ENCODE measurements at regions not wholly inside any gene's neighbourhood (a gene's known extent, or its start where the extent isn't known, plus 50 kb on each side); places are given as distances from the start of the nearest gene placed in this dataset.
A peak's percentile ranks its signal among the peaks of the same experiment; 100 is the strongest.

DNA sequence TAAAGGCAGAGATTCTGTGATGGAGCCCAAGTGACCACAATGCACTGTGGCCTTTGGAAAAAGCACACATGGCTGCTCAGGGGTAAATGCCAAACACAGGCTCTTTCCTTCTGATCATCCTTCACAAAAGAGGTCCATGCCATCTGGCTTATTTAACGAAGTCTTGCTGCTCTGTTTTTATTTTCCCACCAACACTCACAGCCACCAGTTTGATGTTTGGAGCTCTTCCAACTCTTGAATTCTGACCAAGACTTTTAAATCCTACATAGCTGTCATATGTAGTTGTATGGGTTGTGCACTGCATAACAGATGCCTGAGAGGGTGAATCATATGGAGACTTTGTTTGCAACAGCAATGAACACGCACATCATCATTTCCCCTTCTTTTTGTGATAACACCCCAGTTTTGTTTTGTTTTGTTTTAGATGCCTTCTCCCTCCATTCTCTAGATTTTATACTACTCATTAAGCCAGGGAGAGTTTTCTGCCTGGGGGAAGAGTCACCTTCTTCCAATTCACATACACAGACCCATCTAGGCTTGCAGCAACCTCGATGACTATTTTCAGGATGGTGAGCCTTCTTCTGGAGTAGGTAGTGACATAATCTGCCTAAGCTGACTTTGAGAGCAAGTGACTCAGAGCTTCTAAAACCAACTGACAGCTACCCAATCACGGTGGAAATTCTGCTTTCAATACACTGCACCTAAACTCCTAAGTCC, 145.2 kb upstream of the WSCD2 start:
- peak; percentile 44 to 88 for DNase-seq

DNA sequence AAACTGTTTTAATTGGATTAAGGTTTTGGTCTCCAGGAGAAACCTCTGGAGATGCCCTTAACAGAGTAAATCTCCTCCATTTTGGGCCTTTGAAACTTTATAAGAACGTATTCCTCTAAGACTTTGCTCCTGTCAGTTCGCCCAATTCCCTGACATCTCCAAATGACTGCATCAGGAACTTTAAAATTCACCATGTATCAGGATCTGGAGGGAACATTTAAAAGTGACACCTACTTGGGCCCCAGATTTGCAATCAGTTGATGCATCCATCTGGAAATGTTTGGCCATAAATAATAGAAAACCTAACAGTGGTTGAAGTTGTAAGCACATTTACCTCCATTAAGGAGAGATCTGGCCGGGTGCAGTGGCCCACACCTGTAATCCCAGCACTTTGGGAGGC, 144.1 kb upstream of the WSCD2 start:
- peak in 1 of 2 experiments; percentile 25 for DNase-seq

DNA sequence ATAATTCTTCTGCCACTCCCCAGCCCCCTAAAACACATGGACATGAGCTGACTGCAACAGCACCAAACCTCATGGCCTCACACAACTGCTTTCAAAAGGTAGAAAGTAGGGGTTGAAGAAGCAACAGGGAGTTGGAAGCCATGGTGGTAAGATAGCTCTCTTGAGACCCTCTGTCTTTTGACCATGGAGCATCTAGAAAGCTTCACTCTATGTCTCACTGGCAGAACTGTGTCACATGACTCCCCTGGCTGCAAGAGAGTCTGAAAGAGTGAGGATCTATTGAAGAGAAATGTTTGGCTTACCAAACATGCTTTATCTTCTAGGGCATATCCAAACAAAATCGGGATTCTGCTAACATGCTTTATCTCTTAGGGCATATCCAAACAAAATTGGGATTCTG, 142.9 kb upstream of the WSCD2 start:
- no peak for DNase-seq

DNA sequence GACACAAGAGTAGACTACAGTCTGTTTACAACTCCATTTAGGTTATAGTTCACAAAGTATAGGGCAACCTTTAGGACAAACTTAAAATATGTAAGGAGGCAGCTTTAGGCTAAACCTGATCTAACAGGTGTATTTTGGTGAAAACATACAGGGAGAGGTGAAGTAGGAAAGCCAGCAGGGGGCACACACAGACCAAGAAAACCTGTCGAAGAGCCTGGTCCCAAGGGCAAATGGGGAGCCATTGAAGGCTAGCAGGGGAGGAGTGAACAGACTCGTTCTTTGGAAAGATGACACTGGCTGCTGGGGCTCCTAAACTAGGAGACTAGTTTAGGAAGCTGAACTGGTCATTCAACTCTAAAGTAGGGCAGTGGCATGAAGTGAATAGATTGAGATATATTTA, 138.8 kb upstream of the WSCD2 start:
- peak; percentile 75 to 78 for DNase-seq

DNA sequence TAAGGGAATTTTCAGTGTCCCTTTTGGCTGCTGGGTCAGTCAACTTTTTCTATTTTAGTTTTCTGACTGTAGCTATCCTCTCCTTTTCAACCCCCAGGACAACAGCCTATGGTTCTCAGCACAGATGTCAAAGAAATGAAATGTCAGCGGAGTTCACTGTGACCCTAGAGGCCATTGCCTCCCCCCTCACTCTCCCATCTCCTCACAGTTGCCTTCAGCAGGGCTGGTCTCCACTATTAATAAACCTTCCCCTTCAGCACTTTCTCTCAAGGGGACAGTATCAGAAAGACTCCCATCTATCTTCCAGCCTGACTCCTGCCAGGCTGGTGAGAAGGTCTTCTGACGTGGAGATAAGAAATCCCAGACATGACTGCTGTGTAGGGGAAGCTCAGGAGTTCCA, 137.1 kb upstream of the WSCD2 start:
- no peak for DNase-seq

DNA sequence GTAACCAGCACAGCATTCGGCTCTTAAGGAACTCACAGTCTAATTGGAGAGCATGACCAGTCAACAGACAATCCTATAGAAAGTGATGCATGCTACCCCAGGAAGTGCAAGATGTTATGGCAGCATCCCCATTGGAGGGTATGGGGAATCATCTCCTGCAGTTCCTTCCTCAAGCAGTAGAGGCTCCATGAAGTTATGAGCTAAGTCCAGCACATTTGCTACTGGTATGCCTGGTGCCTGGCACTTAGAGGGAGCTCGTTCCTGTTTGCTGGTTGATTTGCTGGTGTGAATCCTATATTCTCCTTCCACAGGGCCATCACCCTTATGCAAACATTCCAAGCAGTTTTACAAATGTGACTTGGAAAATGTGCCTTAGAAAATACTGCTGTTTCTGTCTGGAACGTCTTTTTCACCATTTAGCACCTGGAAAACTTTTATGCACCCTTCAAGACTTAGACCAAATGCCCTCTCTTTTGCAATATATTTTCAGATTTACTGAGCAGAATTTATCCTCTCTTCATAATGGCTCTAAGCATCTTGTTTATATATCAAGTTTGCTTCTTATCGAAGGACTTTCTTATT, 136.1 kb upstream of the WSCD2 start:
- DNase-seq: peak; percentile 47 to 80

DNA sequence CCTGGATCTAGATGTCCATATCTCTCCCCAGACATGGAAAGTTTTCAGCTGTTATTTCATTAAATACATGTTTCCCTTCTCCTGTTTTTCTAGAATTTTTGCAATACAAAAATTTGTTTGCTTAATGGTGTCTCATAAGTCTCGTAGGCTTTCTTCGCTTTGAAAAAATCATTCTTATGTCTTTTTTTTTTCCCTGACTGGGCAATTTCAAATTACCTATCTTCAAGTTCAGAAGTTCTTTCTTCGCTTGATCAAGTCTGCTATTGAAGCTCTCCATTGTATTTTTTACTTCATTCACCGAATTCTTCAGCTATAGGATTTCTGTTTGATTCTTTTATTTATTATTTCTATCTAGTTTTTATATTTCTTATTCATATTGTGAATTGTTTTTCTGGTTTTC, 130.2 kb upstream of the WSCD2 start:
- DNase-seq: no peak

DNA sequence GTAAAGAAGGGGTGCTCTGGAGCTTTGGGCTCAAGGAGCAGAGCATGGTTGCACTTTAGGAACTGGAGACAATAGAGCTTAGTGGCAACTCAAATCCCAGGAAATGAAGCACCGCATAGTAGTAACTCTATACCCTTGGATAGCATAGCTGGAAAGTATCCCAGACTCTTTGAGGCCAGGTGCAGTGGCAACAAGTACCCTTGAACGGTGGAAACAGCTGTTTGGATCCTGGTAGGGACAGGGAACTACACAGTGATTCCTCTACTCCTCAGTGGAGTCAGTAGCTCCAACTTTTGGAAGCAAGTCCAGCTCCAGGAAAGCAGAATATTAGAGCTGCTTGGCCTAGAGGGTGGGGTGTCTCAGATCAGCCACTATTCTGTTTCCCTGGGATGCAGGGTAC, 129.0 kb upstream of the WSCD2 start:
- peak; percentile 88 to 96 for DNase-seq

DNA sequence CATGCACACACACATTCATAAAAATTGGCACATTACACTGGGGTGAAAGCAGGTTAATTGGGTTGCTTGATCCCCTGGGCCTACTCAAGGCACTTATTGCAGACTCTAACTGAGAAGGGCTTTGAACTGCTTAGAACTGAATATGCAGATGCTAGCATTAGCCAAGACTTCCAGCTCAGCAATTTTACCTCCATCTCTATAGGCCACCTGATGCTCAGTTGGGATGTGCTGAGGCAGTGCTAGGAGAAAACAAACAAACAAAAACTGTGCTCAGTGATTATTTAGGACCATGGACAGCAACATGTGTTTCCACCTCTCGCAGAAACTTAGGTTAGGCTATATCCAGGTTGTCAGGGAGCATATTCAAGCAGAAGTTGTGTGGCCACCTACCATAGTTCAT, 124.8 kb upstream of the WSCD2 start:
- DNase-seq: peak; percentile 20 to 58

DNA sequence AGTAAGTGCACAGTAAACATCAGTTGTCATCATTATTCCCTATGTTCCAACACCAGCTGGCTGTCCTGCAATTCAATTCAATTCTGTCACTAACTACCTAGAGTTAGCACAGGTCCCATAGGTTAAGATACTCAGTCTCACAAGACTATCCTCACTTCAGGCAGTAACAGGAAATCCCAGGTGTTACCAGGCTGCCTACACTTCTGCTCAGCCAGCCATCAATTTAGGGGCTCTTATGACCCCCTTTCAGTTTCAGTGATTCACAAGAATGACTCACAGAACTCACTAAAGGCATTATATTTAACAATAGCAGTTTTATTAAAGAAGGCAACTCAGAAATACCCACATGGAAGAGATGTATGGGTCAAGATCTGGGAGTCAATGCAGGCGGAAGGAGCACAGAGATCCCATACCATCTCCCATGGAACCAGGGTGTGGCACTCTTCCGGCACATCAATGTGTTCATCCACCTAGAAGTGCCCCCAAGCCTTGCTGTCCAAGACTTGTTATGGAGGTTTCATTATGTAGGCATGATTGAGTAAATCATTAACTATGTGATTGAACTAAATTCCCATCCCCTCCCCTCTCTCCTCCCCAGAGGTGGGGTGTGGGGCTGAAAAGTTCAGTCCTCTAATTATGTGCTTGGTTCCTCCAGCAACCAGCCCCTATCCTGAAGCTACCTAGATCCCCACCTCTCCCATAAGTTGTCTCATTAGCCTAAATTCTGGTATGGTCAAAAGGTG, 120.8 kb upstream of the WSCD2 start:
- DNase-seq: no peak

DNA sequence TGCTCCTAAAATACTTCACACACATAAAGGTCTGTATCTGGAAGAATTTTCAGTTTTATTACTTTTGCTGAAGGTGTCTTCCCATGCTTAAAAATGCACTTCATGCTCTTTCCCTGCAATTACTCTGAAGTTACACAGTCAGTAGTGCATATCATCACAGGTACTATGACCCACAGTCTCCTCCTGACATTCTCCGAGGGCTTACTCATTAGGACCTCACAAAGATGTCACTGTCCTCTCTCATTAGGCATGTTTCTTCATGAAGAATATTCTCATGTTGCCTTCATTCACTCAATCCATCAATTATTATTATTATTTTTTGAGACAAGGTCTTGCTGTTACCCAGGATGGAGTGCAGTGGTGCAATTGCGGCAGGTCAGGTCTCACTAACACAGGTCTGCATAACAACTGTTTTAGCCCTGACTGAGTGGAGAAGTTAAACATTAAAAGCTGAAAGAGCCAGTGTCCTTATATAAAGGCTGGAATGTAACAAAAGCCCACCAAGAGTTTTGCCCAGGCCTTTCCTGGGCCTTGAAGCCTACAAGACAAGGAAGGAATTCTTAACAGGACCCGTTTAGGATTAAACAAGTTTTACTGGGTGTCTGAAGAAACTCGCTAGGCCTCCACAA, 119.5 kb upstream of the WSCD2 start:
- no peak for DNase-seq

DNA sequence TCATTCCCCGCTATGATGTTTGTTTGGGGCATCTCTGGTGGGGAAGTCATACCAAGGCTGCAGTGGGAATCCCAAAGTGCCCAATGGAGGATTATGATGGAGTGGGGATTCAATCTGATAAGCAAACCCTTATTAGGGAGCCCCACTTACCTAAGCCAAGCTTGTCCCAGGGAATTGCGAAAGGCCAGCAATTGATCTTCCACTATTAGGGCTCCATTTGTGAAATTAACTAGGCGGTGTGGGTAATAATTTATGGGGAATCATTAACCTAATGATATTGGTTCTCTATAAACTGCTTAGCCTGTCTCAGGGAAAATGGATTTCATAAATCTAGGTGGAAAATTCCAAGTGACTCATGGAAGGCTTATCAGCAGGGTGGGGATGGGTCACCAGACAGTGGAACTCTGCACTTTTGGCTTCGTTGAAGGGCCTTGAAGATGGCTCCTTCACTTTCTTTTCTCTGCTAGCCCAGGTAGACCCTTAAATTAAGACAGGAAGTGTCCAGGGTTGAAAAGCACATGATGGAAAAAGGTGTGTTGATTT, 113.0 kb upstream of the WSCD2 start:
- DNase-seq: no peak

DNA sequence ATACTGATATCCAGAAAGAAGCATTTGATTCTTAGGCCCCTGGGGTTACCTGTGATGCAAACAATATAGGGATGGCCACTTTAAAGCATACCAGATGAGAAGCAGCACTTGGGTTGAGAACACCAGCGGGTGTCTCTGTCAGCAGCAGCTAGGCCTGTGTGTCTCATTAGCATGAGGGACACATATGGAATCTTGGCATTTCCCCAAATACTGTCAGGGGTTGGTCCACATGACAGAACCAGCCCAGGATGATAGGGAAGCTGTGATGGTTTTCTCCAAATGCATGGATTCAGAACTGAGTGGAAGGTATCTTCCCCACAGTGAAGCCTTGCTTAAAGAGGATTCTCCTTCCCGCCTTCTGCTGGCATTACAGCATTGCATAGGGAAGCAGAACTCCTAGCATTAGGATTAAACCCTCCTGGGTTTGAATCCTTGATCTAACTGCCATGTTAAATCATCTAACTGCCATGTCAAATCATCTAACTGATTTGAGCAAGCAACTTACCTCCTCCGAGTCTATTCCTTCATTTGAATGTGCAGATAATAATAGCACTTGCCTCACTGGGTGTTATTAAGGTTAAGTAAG, 111.5 kb upstream of the WSCD2 start:
- DNase-seq: peak in 1 of 2 experiments; percentile 18

DNA sequence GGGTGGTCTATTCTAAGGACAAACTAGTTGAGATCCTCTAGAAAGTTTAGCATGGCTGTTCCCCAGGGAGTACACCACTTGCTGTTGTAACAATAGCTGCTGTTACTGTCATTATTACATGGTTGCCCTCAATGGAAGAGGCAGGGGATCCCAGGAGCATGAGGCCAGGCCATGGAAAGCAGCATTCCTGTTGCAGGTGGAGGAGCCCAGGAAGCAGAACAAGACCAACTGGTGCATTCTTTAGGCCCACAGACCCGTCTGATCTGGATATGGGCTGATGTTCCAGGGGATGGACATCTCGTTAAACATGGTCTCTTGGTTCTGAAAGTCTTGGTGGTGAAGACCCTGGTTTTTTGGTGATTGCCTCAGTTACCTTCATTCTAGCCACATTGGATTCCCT, 109.2 kb upstream of the WSCD2 start:
- no peak for DNase-seq

DNA sequence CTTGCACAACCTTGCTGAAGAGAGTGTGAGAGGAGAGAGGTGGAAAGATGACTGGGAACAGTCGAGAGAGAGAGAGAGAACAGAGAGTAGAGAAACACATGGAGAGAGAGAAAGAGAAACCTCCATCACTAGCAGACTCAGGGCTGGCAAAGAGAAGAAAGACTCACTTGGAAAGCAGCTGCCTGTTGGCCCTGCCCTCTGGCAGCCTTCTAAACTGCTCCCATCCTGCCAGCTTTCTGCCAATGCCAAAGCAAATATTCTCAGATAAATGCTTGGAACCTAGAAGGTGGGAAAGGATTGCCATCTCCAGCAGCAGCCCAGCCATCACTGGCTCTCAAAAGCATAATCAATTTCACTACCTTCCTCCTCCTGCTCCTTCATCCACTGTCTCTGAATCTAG, 107.9 kb upstream of the WSCD2 start:
- DNase-seq: no peak

DNA sequence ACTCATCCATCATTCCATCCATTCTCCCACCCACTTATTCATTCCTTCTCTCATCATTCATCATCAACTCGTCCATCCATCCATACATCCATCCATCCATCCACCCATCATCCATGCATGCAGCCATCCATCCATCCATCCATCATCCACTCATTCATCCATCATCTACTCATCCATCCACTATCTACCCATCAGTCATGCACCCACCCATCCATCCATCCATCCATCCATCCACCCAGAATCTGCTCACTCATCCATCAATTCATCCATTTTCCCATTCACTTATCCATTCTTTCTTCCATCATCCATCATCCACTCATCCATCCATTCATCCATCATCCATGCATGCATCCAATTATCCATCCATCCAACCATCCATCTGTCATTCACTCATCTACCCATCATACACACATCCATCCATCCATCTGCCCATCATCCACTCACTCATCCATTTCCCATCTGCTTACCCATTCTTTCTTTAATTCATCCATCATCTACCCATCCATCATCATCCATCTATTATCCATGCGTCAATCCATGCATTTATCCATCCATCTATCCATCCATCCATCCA, 107.1 kb upstream of the WSCD2 start:
- no peak for DNase-seq

DNA sequence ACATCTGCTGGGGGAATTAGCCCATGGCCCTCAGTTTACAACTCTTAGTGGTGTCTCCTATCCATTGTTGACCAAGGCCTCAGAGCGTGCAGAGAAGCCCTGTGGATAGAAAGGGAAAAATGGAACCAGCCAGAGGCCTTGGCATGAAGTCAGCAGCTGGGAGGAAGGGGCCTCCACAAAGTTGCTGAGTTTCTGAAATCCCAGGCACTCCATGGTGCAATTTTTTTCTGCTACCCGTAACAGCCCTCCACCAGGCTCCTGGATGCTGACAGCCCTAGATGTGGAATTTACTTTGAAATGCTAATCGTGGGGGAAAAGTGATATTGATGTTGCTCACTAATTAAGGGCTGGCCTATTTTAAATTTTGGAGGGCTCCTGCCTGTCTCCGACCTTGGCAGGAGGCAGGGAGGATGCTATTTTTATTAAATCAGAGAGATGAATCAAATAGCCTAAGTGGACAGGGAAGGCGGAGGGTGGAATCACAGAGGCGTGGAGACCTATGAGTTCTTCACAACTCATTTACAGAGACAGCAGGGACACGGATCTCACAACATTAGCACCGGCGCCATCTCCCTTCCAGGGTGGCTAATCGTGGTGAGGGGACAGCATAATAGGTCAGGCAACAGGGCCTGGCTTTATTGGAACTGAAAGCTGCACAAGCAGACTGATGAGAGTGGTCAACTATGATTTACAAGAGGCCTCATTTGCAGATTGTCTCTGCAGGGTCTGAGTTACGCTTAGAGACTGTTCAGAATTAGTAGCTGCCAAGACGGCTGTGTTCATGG, 99.8 kb upstream of the WSCD2 start:
- no peak for DNase-seq

DNA sequence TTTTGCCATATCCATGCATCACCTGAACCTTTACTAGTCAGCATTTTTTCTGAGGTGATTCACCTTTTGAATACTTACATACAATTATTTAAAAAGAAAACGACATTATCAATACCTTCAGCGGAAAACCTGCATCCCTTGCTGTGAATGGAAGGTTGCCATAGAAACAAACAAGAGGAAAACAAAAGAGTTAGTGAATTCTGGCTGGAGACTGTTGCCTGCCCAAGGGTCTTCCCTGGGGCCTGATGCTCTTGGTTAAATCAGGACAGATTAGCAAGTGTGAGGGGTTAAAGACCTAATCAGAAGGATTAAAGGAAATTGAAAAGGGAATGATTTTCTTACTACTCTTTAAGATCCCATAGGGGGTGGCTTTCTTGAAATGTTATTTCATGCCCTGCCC, 96.0 kb upstream of the WSCD2 start:
- no peak for DNase-seq

DNA sequence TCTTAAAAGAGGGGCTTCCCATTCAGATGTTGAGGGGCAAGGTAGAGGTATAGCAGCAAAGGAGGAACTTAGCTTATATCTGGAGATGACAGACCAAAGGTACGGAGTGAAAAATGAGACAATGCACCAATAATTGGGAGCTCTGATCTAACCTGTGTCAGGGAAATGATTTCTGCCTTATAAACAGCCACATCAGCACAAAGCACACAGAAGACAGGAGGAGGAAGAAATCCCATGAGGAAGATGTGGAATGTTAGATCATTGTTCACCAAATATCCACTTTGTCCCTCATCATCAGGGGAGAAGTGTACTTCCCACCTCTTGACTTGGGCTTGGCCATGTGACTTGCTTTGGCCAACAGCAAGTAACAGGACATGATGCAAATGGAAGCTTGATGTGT, 93.7 kb upstream of the WSCD2 start:
- no peak for DNase-seq

DNA sequence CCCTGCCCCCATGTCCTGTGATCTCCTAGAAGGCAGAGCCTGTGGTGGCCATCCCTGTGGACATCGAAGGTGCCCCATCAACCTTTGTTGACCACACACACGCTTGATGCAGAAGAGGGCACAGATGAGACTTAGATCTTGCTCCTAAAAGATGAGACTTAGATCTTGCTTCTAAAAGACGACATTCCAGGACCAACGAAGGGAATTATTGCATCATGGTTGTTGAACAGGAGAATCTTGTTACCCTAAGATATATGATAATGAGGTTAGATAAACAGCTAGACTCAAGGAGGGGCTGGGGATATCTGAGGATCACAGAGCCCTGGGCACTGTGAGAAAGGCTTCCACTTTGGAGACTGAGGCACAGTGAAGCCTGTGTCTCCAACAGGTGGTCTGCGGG, 91.1 kb upstream of the WSCD2 start:
- DNase-seq: no peak

DNA sequence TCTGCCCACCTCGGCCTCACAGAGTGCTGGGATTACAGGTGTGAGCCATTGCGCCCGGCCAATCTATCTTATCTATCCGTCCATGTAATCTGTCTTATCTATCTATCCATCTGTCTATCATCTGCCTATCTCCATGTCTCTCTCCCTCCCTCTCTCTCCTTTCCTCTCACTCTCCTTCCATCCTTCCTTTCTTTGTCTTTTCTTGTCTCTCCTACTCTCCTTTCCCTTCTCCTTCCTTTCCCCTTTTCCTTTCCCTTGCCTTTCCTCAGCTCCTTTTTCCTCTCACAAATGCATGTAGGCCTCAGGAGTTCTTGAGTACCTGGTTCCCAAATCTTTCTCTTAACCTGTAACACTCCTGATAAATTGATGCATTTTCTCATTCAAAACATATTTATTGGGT, 89.3 kb upstream of the WSCD2 start:
- DNase-seq: no peak

DNA sequence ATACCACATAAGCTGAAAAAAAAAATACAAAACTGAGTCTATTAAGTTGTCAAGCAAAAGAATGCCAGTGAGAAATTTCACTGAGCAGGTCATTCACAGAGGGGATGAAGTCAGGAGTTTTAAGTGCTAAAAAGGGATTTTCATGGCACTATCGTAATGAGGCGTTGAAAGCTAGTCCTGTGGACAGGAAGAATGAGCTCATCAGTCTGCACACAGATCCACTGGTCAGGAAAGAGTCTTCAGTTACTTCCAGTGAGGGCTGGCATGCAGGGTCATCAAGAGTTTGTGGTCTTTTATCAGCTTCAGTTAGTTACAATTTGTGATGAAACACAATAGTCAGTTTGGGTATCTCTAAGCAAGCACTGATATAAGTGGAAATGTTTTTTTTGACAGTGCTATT, 88.1 kb upstream of the WSCD2 start:
- DNase-seq: no peak
